ENCODE measurements at regions not wholly inside any gene's neighbourhood (a gene's known extent, or its start where the extent isn't known, plus 50 kb on each side); places are given as distances from the start of the nearest gene placed in this dataset.

- ChIA-PET POLR2A (no interaction called here), CTCF (no interaction called here)
- no peak for DNase-seq (ENCODE audit: extremely low spot score)
- no peak for TF ChIP-seq FOXK2 (IDR thresholded peaks at IDR 0.05)
- peak; percentile 83 for TF ChIP-seq ZNF384 (IDR thresholded peaks at IDR 0.05)
Observed at GRCh38 chr17:62191390-62192361, 126.6 kb upstream of the MED13 start.

DNA sequence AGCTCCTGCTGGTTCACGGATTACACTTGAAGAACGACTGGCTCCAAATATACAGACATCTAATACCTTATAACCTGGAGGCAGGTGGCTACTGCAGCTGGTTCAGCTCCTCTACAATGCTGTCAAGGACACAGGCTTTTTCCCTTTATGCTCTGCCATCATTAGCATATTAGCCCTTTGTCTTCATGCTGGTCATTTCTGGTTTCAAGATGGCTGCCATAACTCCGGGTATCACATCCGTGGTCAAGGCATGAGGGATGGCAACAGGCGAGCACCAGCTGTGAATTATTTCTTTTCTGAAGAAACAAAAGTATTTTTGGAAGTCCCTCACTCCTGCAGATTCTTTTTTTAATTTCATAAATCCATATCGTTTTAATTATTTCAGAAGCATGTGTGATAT lies 124.3 kb upstream of the MED13 start:
- ChIA-PET POLR2A (no interaction called here), CTCF (no interaction called here)
- DNase-seq (ENCODE audit: extremely low spot score) = no peak
- TF ChIP-seq BHLHE40 (IDR thresholded peaks at IDR 0.05; ENCODE audit: borderline replicate concordance) = no peak
- TF ChIP-seq NFRKB (IDR thresholded peaks at IDR 0.05) = no peak
- TF ChIP-seq ARNT (IDR thresholded peaks at IDR 0.05) = no peak
- TF ChIP-seq FOXM1 (IDR thresholded peaks at IDR 0.05; ENCODE audit: borderline replicate concordance) = no peak
- no peak for TF ChIP-seq SUZ12 (IDR thresholded peaks at IDR 0.05)
- TF ChIP-seq ZNF384 (IDR thresholded peaks at IDR 0.05) = no peak
- no peak for TF ChIP-seq FOXA1 (IDR thresholded peaks at IDR 0.05)
- no peak for TF ChIP-seq FOXK2 (IDR thresholded peaks at IDR 0.05)
- TF ChIP-seq SP1 (IDR thresholded peaks at IDR 0.05) = no peak
- TF ChIP-seq PKNOX1 (IDR thresholded peaks at IDR 0.05) = no peak
- no peak for TF ChIP-seq ELF4 (IDR thresholded peaks at IDR 0.05)
- no peak for TF ChIP-seq HDGF (IDR thresholded peaks at IDR 0.05; ENCODE audit: borderline replicate concordance)
- no peak for TF ChIP-seq CTBP1 (IDR thresholded peaks at IDR 0.05; ENCODE audit: borderline replicate concordance)
- TF ChIP-seq LEF1 (IDR thresholded peaks at IDR 0.05; ENCODE audit: borderline replicate concordance) = no peak

DNA sequence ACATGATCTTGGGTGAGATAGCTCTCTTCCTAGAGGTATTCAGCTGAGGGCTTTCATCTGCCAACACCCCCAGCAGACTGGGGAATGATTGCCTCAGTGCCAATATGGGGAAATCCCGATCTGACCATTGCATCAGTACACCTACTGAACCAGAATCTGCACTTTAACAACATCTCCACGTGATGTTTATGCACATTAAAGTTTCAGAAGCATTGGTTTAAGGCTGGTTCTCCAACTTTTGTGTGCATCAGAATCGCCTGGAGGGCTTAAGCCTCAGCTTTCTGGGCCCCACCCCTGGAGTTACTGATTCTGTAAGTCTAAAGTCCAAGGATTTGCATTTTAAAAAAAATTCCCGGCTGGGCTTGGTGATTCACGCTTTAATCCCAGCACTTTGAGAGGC lies 123.6 kb upstream of the MED13 start:
- TF ChIP-seq FOXK2 (IDR thresholded peaks at IDR 0.05) = no peak
- no peak for TF ChIP-seq BHLHE40 (IDR thresholded peaks at IDR 0.05; ENCODE audit: borderline replicate concordance)
- no peak for TF ChIP-seq FOXA1 (IDR thresholded peaks at IDR 0.05)
- no peak for TF ChIP-seq CTBP1 (IDR thresholded peaks at IDR 0.05; ENCODE audit: borderline replicate concordance)
- no peak for TF ChIP-seq HDGF (IDR thresholded peaks at IDR 0.05; ENCODE audit: borderline replicate concordance)
- no peak for TF ChIP-seq FOXM1 (IDR thresholded peaks at IDR 0.05; ENCODE audit: borderline replicate concordance)
- TF ChIP-seq PKNOX1 (IDR thresholded peaks at IDR 0.05) = no peak
- no peak for TF ChIP-seq ARNT (IDR thresholded peaks at IDR 0.05)
- TF ChIP-seq ZNF384 (IDR thresholded peaks at IDR 0.05) = no peak
- no peak for TF ChIP-seq SUZ12 (IDR thresholded peaks at IDR 0.05)
- TF ChIP-seq SP1 (IDR thresholded peaks at IDR 0.05) = no peak
- TF ChIP-seq LEF1 (IDR thresholded peaks at IDR 0.05; ENCODE audit: borderline replicate concordance) = no peak
- TF ChIP-seq TARDBP (IDR thresholded peaks at IDR 0.05) = no peak
- no peak for TF ChIP-seq NFRKB (IDR thresholded peaks at IDR 0.05)
- ChIA-PET CTCF (no interaction called here), POLR2A (no interaction called here)
- DNase-seq (ENCODE audit: extremely low spot score) = no peak

DNA sequence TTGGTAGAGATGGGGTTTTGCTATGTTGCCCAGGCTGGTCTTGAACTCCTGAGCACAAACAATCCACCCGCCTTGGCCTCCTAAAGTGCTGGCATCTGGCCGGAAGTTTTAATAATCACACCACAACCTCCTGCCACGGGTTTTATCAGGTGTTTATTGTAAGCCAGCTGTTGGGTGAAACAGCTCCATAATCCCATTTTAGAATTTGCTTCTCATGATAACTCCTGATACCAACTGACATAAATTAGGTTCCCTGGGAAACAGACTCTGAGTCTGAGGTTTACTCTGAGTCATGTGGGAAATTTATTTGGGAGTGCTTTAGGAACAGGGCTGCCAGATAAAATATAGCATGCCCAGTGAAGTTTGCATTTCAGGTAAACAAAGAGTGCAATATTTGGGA lies 122.6 kb upstream of the MED13 start:
- DNase-seq (ENCODE audit: extremely low spot score) = no peak
- ChIA-PET POLR2A (no interaction called here), CTCF (interaction anchor here (0.6 to 0.7 kb wide), 2 partner anchors 40 to 948 kb away, joined by 3 to 5 read pairs; no protein-coding TSS in a partner anchor)
- TF ChIP-seq HDGF (IDR thresholded peaks at IDR 0.05; ENCODE audit: borderline replicate concordance) (no peak), ARNT (IDR thresholded peaks at IDR 0.05) (no peak), ELF4 (IDR thresholded peaks at IDR 0.05) (no peak), TARDBP (IDR thresholded peaks at IDR 0.05) (no peak), CTBP1 (IDR thresholded peaks at IDR 0.05; ENCODE audit: borderline replicate concordance) (no peak), FOXM1 (IDR thresholded peaks at IDR 0.05; ENCODE audit: borderline replicate concordance) (no peak), ZNF384 (IDR thresholded peaks at IDR 0.05) (no peak), L3MBTL2 (conservative IDR thresholded peaks at IDR 0.05) (no peak), BHLHE40 (IDR thresholded peaks at IDR 0.05; ENCODE audit: borderline replicate concordance) (no peak), LEF1 (IDR thresholded peaks at IDR 0.05; ENCODE audit: borderline replicate concordance) (no peak), SUZ12 (IDR thresholded peaks at IDR 0.05) (no peak)

DNA sequence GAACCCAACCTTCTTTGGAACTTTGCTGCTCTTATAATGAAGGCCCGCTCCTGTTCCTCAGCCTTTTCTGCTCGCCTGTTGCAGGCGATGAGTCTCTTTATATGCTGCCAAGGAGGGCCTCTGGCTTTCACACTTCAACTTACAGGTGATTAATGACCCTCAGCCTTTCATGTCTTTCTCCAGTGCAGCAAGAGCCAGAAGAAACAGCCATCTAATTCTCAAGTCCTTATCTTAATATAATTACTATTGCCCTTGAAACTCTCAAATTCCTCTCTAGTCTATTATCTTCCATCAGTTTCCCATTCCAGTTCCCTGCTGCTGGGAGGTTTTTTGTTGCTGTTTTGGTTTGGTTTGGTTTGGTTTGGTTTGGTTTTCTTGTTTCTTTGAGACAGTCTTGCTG lies 121.8 kb upstream of the MED13 start:
- DNase-seq (ENCODE audit: extremely low spot score) = no peak
- ChIA-PET POLR2A (no interaction called here), CTCF (no interaction called here)
- TF ChIP-seq CTBP1 (IDR thresholded peaks at IDR 0.05; ENCODE audit: borderline replicate concordance) (no peak), ARNT (IDR thresholded peaks at IDR 0.05) (no peak), SP1 (IDR thresholded peaks at IDR 0.05) (no peak), PKNOX1 (IDR thresholded peaks at IDR 0.05) (no peak), ELF4 (IDR thresholded peaks at IDR 0.05) (no peak), FOXK2 (IDR thresholded peaks at IDR 0.05) (no peak), FOXA1 (IDR thresholded peaks at IDR 0.05) (no peak), BHLHE40 (IDR thresholded peaks at IDR 0.05; ENCODE audit: borderline replicate concordance) (no peak), ZNF384 (IDR thresholded peaks at IDR 0.05) (no peak), TARDBP (IDR thresholded peaks at IDR 0.05) (no peak), LEF1 (IDR thresholded peaks at IDR 0.05; ENCODE audit: borderline replicate concordance) (no peak), FOXM1 (IDR thresholded peaks at IDR 0.05; ENCODE audit: borderline replicate concordance) (no peak)

DNA sequence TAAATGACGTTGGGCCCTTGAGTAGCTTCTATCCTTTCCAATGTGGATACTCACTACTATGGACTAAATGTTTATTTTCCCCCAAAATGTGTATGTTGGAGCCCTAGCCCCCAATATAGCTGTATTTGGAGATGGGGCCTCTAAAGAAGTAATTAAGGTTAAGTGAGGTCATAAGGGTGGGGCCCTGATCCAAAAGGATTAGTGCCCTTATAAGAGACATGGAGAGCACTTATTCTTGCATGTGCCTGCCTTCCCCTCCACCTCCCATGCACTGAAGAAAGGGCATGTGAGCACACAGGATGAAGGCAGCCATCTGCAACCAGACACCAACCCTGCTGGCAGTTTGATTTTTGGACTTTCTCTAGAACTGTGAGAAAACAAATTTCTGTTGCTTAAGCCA lies 115.7 kb upstream of the MED13 start:
- ChIA-PET CTCF (no interaction called here), POLR2A (no interaction called here)
- no peak for TF ChIP-seq LEF1 (IDR thresholded peaks at IDR 0.05; ENCODE audit: borderline replicate concordance)
- no peak for TF ChIP-seq ELF4 (IDR thresholded peaks at IDR 0.05)
- TF ChIP-seq BHLHE40 (IDR thresholded peaks at IDR 0.05; ENCODE audit: borderline replicate concordance) = no peak
- TF ChIP-seq PKNOX1 (IDR thresholded peaks at IDR 0.05) = no peak
- no peak for TF ChIP-seq CTBP1 (IDR thresholded peaks at IDR 0.05; ENCODE audit: borderline replicate concordance)
- TF ChIP-seq HDGF (IDR thresholded peaks at IDR 0.05; ENCODE audit: borderline replicate concordance) = no peak
- TF ChIP-seq SUZ12 (IDR thresholded peaks at IDR 0.05) = no peak
- TF ChIP-seq TARDBP (IDR thresholded peaks at IDR 0.05) = no peak
- TF ChIP-seq ARNT (IDR thresholded peaks at IDR 0.05) = no peak
- no peak for TF ChIP-seq FOXA1 (IDR thresholded peaks at IDR 0.05)
- DNase-seq (ENCODE audit: extremely low spot score) = no peak
